ENCODE measurements at regions not wholly inside any gene's neighbourhood (a gene's known extent, or its start where the extent isn't known, plus 50 kb on each side); places are given as distances from the start of the nearest gene placed in this dataset.

DNA sequence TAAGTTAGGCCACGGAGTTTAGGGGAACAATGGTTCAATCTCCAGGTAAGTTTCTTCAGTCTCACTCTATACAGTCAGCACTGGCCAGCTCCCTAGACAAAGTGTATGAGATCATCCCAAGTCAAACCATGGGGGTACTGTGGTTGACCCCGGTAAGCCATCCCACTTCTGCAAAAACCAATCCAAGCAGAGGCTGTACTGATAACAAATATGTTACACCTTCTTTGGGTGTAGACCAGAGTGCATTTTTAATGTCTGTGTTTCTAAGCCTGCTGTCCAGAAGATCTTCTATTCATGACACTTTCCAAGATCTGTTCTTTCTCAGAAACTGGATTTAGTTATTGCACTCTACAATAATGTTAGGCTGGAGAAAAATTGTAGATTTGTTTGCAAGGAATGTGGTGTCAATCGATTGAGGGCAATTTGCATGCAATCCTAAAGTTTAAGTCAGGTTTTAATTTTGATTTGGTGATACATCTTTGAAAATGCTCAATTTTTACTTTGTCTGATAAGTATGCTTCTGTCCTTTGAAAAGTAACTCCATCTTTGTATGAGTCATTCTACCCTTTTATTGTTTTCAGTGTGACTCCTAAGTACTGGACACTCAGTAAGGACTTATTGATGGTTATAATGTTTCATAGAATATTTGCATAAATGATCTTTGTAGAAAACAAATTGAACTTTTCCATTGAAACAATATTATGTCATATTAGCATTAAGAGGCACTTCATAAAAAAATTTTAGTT lies 152.4 kb downstream of the HLX start:
- no peak overlapping the region for H3K4me3 ChIP-seq
- no peaks in the 10 kb centered on the region for H3K27me3 ChIP-seq
- H3K9me3 ChIP-seq: no peaks in the 10 kb centered on the region
- no peak for TF ChIP-seq CTCF (IDR thresholded peaks at IDR 0.05)
- FAIRE-seq (peak; percentile 47), ATAC-seq (no peak), DNase-seq (no peak)
- no peak overlapping the region for H3K27ac ChIP-seq
- peaks cover 0 to 4% (median 0%) of the 10 kb centered on the region in 3 donors for H3K4me1 ChIP-seq
- WGBS, 2 donors: 81 to 82% methylated on average over 3 of the region's 3 CpGs
- intact Hi-C loops (cut with DNase I): no loop called here
- H3K36me3 ChIP-seq: no peaks in the 10 kb centered on the region

- H3K4me3 ChIP-seq: no peak overlapping the region
- FAIRE-seq (no peak), DNase-seq (no peak), ATAC-seq (no peak)
- intact Hi-C loops (cut with DNase I): no loop called here
- H3K4me1 ChIP-seq: peaks cover 0 to 4% (median 0%) of the 10 kb centered on the region in 3 donors
- H3K9me3 ChIP-seq: no peaks in the 10 kb centered on the region
- no peak for TF ChIP-seq CTCF (IDR thresholded peaks at IDR 0.05)
- H3K27ac ChIP-seq: no peak overlapping the region
- H3K36me3 ChIP-seq: no peaks in the 10 kb centered on the region
- H3K27me3 ChIP-seq: no peaks in the 10 kb centered on the region
Measured at GRCh38 chr1:221032204-221032585, 153.0 kb downstream of the HLX start.

DNA sequence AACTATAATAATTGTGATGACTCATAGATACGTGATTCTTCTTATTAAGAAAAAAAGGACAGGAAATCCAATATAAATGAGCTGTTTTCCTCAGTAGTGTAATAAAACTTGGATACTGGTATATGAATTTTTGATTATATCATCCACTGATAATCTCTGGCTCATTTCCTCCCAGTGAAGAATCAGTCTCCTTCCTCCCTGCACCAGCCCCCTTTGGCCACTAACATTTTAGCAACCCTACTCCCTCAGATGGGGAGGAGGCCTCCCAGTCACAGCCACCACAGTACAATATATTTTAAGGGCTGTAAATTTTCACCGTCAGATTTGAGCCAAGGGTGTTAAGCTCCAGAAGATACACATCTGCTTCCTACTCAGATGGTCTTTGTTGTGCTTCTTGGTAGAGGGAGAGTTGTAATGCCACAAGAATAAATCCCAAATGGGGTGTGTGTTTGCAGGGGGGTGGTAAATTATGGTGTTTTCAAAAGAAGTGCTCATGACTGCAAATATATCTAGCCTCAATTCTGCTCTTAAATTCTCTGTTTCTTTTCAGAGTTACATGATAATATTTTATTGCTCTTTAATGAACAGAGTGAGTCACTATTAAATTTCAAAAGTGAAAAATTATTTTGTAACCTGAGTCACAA lies 153.5 kb downstream of the HLX start:
- H3K36me3 ChIP-seq: no peaks in the 10 kb centered on the region
- no peak overlapping the region for H3K27ac ChIP-seq
- no peak for TF ChIP-seq CTCF (IDR thresholded peaks at IDR 0.05)
- H3K27me3 ChIP-seq: no peaks in the 10 kb centered on the region
- H3K9me3 ChIP-seq: no peaks in the 10 kb centered on the region
- H3K4me3 ChIP-seq: no peak overlapping the region
- no peak for FAIRE-seq
- ATAC-seq: no peak
- no peak for DNase-seq
- peaks cover 0 to 4% (median 0%) of the 10 kb centered on the region in 3 donors for H3K4me1 ChIP-seq
- 68 to 72% methylated on average over 2 of the region's 2 CpGs for WGBS, 2 donors
- intact Hi-C loops (cut with DNase I): no loop called here

GRCh38 chr1:221035662-221036153 lies 156.5 kb downstream of the HLX start:
- no peaks in the 10 kb centered on the region for H3K27me3 ChIP-seq
- no peak overlapping the region for H3K27ac ChIP-seq
- no peaks in the 10 kb centered on the region for H3K36me3 ChIP-seq
- intact Hi-C loops (cut with DNase I): no loop called here
- H3K4me1 ChIP-seq: no peaks in the 10 kb centered on the region
- 36 to 46% methylated on average over 6 of the region's 6 CpGs for WGBS, 2 donors
- FAIRE-seq (no peak), ATAC-seq (no peak), DNase-seq (no peak)
- no peak overlapping the region for H3K4me3 ChIP-seq
- H3K9me3 ChIP-seq: no peaks in the 10 kb centered on the region
- TF ChIP-seq CTCF (IDR thresholded peaks at IDR 0.05): no peak

DNA sequence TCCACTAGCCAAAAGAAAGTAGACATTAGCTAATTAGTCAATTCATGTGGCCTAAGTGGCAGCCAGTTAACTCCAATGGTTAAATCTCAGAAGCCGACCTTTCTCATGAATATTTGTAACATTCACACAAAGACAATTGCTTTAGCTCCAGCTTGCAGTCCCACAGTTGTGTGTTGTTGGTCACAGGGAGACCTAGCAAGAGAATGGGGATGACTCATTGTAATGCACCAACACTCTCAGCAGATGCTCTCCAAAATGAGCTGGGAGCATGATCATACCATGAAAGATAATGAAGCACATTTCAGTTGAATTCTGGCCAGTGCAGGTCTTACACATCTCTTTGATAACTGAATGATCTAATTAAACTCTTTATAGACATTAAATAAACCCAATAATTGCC lies 160.4 kb downstream of the HLX start:
- ATAC-seq (no peak), FAIRE-seq (no peak), DNase-seq (no peak)
- Histone ChIP-seq H3K27ac (no peak overlapping the region), H3K4me1 (no peaks in the 10 kb centered on the region), H3K9me3 (no peaks in the 10 kb centered on the region), H3K4me3 (no peak overlapping the region), H3K36me3 (no peaks in the 10 kb centered on the region), H3K27me3 (no peaks in the 10 kb centered on the region)
- no peak for TF ChIP-seq CTCF (IDR thresholded peaks at IDR 0.05)
- intact Hi-C loops (cut with DNase I): no loop called here
- 62 to 73% methylated on average over 1 of the region's 1 CpG for WGBS, 2 donors
